Neural progenitor cell (in vitro differentiated cells): ENCODE measurements at regions not wholly inside any gene's neighbourhood (a gene's known extent, or its start where the extent isn't known, plus 50 kb on each side); places are given as distances from the start of the nearest gene placed in this dataset.

Experiments used
- EZH2phosphoT487 ChIP-seq: fragments of 200-600 bp; sonication (generic); IDR thresholded peaks from 2 replicates; pipeline ENCODE4 v1.6.1; 2017; ENCODE audit warnings: antibody characterized with exemption
- TF ChIP-seq, protein P1 (sequence below): fragments of 200-600 bp; sonication (generic); IDR thresholded peaks from 2 replicates; pipeline ENCODE4 v1.5.1; 2017; ENCODE audit warnings: antibody characterized with exemption, mild to moderate bottlenecking

DNA sequence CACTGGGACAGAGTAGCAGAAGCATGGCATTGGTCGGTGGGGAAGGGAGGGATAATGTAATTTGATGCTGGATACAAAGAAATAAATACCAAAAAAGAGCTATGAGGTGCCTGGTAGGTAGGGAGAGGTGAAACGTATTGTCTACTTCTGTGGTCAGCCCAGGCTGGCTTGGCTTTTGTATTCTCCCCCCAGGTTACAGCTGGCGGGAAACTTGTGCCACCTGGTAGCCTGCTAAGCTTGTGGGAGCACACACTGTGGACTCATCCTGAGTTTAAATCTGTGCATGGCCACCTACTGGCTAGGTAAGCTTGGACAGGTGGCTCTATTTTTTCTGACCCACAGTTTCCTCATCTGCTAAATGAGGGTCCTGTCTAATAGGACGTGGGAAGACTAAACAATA, 165.2 kb upstream of the E2F8 start:
- TF ChIP-seq, protein P1, sequence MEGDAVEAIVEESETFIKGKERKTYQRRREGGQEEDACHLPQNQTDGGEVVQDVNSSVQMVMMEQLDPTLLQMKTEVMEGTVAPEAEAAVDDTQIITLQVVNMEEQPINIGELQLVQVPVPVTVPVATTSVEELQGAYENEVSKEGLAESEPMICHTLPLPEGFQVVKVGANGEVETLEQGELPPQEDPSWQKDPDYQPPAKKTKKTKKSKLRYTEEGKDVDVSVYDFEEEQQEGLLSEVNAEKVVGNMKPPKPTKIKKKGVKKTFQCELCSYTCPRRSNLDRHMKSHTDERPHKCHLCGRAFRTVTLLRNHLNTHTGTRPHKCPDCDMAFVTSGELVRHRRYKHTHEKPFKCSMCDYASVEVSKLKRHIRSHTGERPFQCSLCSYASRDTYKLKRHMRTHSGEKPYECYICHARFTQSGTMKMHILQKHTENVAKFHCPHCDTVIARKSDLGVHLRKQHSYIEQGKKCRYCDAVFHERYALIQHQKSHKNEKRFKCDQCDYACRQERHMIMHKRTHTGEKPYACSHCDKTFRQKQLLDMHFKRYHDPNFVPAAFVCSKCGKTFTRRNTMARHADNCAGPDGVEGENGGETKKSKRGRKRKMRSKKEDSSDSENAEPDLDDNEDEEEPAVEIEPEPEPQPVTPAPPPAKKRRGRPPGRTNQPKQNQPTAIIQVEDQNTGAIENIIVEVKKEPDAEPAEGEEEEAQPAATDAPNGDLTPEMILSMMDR: no peak
- TF ChIP-seq EZH2phosphoT487: no peak
